Gastrocnemius medialis (tissue), 4 donors: ENCODE measurements at regions not wholly inside any gene's neighbourhood (a gene's known extent, or its start where the extent isn't known, plus 50 kb on each side); places are given as distances from the start of the nearest gene placed in this dataset.
"Not testable (repeated sequence)": the region's sequence is repeated elsewhere in the genome, so short reads cannot be mapped to it uniquely, and the experiment has no call there.

Experiments used
- CTCF ChIP-seq, 5 experiments: fragments of 450-650 bp in 3 of 5; fragments of 200-600 bp in 2 of 5; sonication (generic) in 2 of 5; IDR thresholded peaks in 4 of 5; conservative IDR thresholded peaks in 1 of 5; 1 replicate in 4 of 5; 2 replicates in 1 of 5; pipeline ENCODE4 v1.5.1; 2016 to 2019; ENCODE audit warnings: antibody characterized with exemption in 5 of 5, mild to moderate bottlenecking in 3 of 5, moderate library complexity in 3 of 5
- POLR2A ChIP-seq, 2 donors: fragments of 450-650 bp; IDR thresholded peaks; one replicate each; pipeline ENCODE4 v1.6.1; 2017; ENCODE audit warnings: antibody characterized with exemption in 2 of 2, mild to moderate bottlenecking in 2 of 2, moderate library complexity in 2 of 2

- TF ChIP-seq CTCF (IDR thresholded peaks at IDR 0.05 in 4 of 5, conservative IDR thresholded peaks at IDR 0.05 in 1 of 5); POLR2A (IDR thresholded peaks at IDR 0.05): not testable (repeated sequence)
Observed at GRCh38 chr11:49327766-49328165, 119.4 kb upstream of the FOLH1 start.
